ENCODE measurements at regions not wholly inside any gene's neighbourhood (a gene's known extent, or its start where the extent isn't known, plus 50 kb on each side); places are given as distances from the start of the nearest gene placed in this dataset.

DNA sequence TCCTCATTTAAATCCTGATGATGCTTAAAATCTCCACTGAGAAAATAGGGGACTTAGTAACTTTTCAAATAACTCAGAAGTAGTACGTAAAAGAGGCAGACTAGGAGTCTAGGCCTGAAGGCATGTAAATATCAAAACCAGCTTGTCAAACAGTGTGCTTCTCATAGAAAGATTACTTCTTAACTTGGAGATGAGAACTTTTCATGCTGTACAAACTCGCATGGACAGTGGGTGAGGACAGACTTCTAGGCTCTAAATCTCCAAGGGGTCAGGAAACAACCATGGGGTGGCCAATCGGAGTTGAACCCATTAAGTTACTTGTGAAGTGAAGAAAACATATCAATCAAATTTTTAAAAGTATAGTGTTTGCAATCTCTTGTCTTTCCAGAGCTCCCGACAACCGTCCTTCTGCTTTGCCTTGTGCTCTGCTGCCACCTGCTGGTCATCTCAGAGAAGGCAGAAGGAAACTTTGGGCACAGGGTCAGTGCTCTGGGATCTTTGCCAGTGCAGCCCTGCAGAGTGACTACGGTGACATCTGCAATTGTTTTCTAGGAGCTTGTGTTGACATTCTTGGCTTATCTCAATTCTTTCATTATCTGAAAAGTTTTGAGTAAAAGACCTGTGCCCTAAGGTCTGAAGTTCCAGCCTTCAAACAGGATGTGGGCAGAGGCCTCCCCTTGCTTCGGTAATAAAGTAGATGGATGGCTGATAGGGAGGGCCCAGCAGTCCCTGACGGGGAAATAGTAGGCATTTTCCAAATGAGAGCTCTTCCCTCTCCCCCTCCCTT, 105.1 kb upstream of the PDE4B start:
- DNase-seq: peak; percentile 75

DNA sequence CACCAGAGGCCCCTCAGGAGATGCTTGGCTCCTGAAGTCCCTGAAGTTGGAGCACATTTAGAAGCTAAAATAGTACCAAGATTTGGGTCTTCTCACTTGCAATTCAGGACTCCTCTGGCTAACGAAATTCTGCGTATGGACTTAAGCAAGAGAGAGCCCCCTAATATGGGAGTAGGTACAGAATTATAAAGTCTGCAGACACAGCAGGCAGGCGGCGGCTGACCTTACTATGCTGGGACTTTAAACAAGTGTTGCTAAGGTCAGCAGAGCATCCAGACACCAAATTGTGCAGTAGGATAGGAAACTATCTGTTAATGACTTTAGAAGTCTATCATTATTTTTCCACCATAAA, 104.5 kb upstream of the PDE4B start:
- no peak for DNase-seq

- no peak for DNase-seq
Measured at GRCh38 chr1:65688848-65689247, 103.8 kb upstream of the PDE4B start.

- no peak for DNase-seq
Measured at GRCh38 chr1:65691152-65691900, 101.4 kb upstream of the PDE4B start.

- no peak for DNase-seq
Measured at GRCh38 chr1:65691972-65692371, 100.7 kb upstream of the PDE4B start.

- no peak for DNase-seq
Measured at GRCh38 chr1:65694126-65694525, 98.6 kb upstream of the PDE4B start.

DNA sequence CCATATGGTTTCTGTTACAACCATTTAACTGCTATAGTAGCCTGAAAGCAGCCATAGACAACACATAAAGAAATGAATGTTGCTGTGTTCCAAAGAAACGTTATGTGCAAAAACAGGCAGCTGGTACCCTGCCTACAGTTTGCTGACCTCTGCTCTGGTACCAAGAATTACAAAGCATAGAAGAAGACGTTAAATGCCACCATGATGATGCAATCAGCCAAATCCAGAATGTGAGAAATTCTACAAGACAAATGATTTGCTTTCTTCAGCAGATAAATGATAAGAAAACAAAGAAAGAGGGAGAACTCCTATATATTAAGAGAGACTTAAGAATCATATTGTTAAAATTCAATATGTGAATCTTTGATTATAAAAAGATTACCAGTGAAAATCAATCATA, 97.8 kb upstream of the PDE4B start:
- DNase-seq: no peak

DNA sequence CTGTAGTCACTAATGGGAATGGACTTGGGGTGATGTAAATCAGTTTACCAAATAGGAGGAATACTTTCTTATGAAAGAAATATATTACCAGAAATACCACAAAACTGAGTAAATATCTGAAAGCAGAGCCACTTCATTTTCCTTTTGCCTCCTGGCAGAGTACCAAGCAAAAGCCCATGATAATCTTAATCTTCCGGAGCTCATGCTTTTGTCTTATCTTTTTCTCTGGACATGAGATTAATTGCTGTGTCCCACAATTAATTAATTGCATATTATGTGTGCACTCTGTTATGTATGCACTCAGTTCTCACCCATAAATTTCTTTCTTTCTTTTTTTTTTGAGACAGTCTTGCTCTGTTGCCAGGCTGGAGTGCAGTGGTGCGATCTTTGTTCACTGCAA, 94.1 kb upstream of the PDE4B start:
- DNase-seq: no peak

GRCh38 chr1:65703853-65704252, 88.8 kb upstream of the PDE4B start:
- DNase-seq: no peak

GRCh38 chr1:65704318-65704717, 88.4 kb upstream of the PDE4B start:
- DNase-seq: no peak

DNA sequence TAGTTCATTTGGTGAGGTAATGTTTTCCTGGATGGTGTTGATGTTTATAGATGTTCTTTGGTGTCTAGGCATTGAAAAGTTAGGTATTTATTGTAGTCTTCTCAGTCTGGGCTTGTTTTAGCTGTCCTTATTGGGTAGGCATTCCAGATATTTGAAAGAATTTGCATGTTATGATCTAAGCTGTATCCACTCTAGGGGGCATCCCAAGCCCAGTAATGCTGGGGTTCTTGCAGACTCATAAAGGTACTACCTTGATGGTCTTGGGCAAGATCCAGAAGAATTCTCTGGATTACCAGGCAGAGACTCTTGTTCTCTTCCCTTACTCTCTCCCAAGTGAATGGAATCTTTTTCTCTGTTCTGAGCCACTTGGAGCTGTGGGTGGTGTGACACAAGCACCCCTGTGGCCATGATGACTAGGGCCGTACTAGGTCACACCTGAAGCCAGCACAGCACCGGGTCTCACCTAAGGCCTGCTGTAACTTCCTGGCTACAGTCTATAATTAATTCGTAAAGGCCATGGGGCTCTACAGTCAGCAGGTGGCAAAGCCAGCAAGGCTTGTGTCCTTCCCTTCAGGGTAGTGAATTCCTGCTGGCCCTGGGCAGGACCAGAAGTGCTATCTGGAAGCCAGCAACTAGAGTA, 74.8 kb upstream of the PDE4B start:
- no peak for DNase-seq

DNA sequence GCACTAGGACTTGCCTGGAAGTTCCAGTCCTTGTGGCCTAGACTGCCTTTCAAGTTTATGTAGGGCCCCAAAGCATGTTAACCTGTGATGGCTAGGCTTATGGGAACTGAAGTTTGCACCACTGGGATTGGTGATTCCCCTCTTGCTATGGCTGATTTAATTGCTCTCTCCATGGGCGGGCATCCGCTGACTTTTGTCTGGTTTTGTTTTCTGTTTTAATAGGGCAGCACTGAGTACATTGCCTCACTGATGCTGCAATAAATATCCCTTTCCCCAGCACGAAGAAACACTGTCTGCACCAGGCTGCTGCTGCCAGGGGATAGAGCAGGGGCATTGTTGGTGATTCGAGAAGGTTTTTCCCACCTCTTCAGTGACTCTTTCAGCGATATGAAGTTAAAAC, 73.3 kb upstream of the PDE4B start:
- DNase-seq: no peak

DNA sequence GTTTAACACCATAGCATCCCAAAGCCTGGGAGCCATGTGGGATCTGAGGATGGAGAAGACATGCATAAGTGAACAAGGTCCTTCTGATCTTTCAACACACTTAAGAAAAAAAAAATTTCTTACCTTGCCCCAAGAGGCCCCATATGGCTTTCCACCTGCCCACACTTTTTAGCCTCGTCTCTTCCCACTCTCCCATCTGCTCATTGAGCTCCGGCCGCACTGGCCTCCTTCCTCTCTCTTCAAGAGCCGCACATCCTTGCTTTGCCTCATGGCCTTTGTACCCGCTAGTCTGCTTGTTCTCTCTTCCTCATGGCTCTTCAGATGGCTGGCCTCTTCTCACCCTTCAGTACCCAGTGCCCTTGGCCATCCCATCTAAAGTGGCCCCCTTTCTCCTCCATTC, 70.2 kb upstream of the PDE4B start:
- no peak for DNase-seq

GRCh38 chr1:65724151-65724550, 68.5 kb upstream of the PDE4B start:
- no peak for DNase-seq

- DNase-seq: no peak
Measured at GRCh38 chr1:65725064-65725463, 67.6 kb upstream of the PDE4B start.

DNA sequence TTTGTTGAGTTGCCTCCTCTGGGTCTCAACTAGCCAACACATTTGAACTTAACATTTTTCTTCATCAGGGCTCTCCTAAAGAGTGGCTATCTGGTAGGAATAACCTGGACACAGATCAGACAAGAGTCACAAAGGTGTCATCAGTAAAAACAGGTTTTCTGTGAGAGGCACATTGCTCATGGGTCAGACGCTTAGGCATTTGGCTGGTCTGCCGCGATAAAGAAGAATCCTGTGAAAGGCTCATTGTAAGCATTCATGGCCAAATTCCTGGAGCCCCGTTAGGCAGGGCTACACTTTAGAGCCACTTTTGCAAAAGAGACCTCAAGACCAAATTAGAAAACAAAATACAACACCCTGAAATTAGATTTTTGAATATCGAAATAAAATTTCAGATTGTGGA, 64.2 kb upstream of the PDE4B start:
- no peak for DNase-seq

DNA sequence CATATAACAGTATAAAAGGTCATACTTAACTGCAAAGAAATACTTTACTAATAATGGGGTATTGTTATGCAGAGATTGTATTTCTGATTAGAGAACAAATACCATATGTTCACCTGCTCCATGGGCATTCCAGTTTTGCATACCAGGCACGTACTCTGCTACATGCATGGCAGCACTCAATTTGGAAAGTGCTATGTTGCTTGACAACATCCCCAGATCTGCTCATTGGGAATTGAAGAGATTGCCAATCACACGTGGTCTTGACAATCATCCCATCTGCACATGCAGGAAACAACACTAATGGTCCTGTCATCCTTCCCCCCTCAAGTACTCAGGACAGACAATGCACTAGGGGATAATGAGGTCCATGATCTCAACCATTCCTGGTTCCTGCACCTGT, 63.4 kb upstream of the PDE4B start:
- DNase-seq: no peak

DNA sequence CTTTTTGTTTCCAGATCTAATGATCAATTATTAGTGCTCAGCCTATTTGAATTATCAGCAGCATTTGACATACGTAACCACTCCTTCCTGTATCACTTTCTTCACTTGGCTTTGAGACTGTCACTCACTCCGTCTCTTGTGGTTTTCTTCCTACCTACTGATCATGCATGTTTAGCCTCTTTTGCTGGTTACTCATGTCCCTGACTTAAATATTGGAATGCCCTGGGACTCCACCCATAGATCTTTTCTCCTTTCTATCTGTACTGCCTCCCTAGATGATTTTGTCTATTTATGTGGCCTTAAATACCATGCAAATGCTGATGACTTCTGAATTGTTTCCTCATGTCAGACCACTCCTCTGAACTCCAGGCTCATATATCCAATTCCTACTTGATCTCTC, 57.7 kb upstream of the PDE4B start:
- DNase-seq: no peak

DNA sequence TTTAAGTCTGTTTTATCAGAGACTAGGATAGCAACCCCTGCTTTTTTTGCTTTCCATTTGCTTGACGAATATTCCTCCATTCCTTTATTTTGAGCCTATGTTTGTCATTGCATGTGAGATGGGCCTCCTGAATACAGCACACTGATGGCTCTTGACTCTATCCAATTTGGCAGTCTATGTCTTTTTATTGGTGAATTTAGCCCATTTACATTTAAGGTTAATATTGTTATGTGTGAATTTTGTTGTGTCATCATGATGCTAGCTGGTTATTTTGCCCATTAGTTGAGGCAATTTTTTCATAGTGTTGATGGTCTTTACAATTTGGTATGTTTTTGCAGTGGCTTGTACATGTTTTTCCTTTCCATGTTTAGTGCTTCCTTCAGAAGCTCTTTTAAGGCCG, 50.7 kb upstream of the PDE4B start:
- DNase-seq: no peak
